T-helper 1 cell treated with Interleukin-12 subunit alpha and Interleukin-12 subunit beta and Interleukin-4 antibody, amounts not matched to agents 30 ng/mL and 1 ng/mL, for 36 hours (primary cell): ENCODE measurements at regions not wholly inside any gene's neighbourhood (a gene's known extent, or its start where the extent isn't known, plus 50 kb on each side); places are given as distances from the start of the nearest gene placed in this dataset.

Experiments used
- intact Hi-C: fragments of 100-400 bp; cut with micrococcal nuclease; formaldehyde crosslinking; loops from one replicate; pipeline ENCODE4 v1.15.1; 2024

GRCh38 chr1:239436286-239436685 is 49.9 kb downstream of the CHRM3 start:
- intact Hi-C loops = no loop called here

DNA sequence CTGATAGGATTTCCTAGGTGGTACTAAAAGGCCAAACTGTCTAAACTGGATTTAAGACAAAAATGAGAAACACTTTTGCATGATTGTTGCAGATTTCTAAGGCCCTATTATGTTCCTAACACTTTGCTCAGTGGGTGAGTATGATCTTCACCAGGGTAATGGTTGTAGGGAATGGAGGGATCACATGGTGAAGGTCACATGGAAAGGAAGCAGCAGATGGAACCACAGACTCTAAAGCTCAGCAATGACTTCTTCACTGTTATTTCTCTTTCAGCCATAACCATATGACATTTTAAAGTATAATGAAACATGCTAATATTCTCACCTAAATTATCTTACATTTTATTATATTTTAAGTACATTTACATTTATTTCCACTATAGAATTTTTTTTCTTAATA is 51.5 kb downstream of the CHRM3 start:
- intact Hi-C loops = no loop called here

DNA sequence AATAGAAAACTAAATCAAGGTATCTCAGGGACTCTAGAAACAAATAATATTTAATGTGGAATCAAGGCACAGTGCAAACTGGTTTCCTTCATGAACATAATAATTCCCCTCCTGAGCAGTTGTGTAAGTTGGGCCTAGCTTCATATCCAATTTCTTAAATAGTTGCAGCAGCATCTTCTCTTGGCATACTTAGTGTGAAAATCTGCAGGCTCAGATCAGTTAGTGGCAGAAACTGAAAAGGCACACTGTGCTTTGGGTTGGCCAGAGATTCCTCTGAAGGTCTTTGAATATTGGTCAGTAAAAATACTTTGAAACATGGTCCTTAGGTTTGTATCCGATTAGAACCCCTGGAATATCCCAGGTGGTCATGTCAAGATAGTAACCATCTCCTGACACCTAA is 52.5 kb downstream of the CHRM3 start:
- intact Hi-C loops = no loop called here

GRCh38 chr1:239443361-239443760 is 57.0 kb downstream of the CHRM3 start:
- intact Hi-C loops = no loop called here

DNA sequence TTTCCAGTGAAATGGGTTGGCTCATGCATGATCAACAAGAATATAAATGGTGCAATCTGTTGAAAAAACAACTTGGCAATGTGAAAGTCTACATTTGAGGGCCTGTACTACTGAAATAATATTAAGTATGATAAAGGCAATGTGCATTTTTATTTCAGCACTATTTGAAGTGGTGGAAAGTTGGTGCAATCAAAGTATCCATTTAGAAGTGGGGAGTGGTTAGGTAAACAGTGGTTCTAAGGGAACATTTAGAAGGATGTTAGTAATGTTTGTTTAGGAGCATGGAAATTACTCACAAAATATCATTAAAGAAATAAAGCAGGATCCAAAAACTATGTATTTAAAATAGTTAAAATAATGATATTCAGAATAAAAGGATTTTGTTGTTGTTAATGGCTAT is 60.2 kb downstream of the CHRM3 start:
- intact Hi-C loops = no loop called here

DNA sequence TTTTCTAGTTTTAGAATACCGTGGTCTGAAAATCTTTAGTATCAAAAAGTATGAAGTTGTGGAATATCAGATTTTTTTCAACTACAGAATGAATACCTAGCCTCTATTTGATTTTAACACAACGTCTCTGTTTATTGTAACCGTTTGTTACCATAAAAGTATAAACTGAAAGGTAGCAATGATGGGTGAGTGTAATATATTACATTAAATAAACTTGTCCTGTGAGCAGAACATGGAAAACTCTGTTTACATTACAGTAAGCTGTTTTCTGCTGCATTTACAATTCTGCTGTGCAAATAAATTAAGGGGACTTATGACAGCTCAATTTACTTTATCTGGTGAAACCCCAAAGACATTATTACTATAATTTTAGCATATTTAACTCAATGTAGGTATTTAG is 62.5 kb downstream of the CHRM3 start:
- intact Hi-C loops = no loop called here

- intact Hi-C loops = no loop called here
Measured at GRCh38 chr1:239455743-239456142, 69.4 kb downstream of the CHRM3 start.

DNA sequence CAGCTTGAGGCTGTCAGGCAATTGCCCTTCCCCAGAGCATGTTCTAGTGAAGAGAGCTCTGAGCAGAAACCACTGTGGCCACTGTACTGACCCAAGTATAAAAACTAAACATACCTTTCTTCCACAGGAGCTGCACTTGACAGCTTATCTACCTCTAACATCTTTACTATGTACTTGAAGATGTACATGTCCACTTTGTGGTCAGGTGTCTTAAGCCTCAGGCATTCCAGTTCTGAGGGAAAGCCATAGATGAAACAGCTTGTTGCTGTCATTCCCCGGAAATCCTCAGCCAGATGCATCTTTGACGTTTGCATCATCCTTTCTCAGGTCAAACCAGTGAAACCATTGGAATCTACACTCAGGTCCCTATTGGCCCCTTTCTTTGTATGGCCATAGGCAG is 70.4 kb downstream of the CHRM3 start:
- intact Hi-C loops = no loop called here

GRCh38 chr1:239457491-239458143 is 71.2 kb downstream of the CHRM3 start:
- intact Hi-C loops = no loop called here

GRCh38 chr1:239458144-239458500 is 71.8 kb downstream of the CHRM3 start:
- intact Hi-C loops = no loop called here

GRCh38 chr1:239467730-239468129 is 81.4 kb downstream of the CHRM3 start:
- intact Hi-C loops = no loop called here

DNA sequence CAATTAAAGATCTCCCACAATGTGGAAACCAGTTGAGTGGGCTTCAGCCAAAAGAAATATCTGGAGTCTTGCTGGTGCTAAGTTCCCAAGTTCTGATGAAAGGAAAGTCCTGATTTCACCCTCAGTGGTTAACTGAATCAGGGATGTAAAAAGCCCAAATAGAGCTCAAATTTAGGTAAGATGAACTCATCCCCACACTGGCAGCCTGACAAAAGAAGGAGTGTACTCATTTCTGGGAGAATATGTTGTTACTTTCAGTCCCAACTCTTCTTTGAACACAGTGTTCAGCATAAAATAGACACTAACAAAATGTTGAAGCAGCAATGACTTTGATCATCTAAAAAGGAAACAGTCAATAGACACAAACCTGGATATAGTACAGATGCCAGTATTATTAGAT is 91.7 kb downstream of the CHRM3 start:
- intact Hi-C loops = no loop called here

DNA sequence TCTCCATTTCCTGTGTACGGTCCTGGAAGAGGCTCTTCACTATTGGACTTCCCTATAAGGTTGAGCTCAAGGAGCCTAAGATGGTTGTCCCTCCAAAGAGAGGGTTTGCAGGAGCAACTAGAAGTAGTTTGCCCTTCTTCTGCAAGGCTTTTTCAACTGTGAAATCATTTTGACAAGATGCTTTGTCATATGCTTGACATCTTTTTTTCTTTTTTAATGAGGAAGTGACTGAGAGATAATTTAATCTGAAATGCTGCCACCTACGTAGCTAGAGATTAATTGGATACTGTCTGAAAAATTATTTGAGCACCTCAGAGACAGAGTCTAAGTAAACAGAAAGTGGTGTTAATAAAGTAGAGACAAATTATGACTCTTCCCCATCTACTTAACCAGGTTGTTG is 97.0 kb downstream of the CHRM3 start:
- intact Hi-C loops = no loop called here

GRCh38 chr1:239493811-239494414 is 107.5 kb downstream of the CHRM3 start:
- intact Hi-C loops = no loop called here

- intact Hi-C loops = no loop called here
Measured at GRCh38 chr1:239505094-239505493, 118.7 kb downstream of the CHRM3 start.

DNA sequence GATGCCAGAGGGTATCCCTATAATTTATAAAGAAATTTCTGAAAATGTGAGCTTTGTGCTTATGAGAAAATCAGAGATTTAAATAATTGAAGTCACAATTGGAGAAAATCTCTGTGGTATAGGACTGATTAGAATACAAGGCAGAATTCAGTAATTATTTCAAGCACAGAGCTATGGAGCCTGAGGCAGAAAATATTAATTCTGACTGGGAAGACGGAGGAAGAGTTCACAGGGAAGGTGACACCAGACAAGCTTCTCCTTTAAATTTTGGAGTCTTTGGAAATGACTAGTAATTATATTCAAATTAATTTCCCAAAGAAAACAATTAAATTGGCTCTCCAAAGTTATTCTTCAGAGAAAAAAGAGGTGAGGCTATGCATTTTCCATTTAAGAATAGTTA is 121.5 kb downstream of the CHRM3 start:
- intact Hi-C loops = no loop called here

DNA sequence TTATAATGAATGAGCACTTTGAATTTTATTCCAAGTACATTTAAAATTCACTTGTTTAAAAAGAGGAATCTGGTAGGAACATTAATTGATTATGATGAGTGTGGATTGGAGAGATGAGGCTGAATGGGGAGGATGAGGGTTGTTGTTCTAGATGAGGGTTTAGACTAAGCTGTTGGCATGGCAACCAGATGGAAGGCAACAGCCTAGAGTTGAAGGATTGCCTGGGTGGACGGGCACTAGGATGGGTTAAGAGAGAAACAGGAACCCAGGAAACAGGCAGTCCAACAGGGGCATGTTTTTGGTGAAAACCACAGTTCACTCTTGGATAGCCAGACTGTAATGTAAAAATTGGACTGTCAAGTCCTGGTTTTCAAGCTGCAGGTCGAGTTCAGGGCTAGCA is 125.5 kb downstream of the CHRM3 start:
- intact Hi-C loops = no loop called here

DNA sequence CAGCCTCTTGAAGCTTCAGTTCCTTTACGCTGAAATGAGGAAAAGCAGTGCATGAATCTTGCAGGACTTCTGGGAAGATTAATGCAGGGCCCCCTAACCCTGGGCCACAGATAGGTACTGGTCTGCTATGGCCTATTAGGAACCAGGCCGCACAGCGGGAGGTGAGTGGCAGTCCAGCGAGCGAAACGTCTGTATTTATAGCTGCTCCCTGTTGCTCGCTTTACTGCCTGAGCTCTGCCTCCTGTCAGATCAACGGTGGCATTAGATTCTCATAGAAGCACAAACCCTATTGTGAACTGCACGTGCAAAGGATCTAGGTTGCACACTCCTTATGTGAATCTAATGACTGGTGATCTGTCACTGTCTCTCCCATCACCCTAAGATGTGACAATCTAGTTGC is 130.2 kb downstream of the CHRM3 start:
- intact Hi-C loops = no loop called here

DNA sequence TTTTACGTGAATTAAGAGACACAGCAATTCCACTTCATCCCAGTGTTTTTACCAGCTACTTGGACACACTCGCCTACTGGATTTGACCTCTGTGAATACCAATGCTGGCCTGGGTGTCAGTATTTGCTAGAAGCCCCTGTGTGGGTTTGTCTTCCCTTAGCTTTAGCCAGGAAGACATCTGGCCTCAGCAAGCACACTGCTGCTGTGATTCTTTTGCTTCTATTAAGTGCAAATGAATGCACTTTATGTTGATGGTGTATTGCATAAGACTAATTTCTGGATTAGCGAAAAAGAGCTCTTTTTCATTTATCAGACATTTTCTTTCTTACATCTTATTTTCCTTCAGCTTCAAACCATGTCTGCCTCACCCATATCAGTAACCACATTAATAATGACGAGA is 140.0 kb downstream of the CHRM3 start:
- intact Hi-C loops = no loop called here

- intact Hi-C loops = no loop called here
Measured at GRCh38 chr1:239527051-239527693, 140.8 kb downstream of the CHRM3 start.

- intact Hi-C loops = no loop called here
Measured at GRCh38 chr1:239536165-239536849, 149.9 kb downstream of the CHRM3 start.

DNA sequence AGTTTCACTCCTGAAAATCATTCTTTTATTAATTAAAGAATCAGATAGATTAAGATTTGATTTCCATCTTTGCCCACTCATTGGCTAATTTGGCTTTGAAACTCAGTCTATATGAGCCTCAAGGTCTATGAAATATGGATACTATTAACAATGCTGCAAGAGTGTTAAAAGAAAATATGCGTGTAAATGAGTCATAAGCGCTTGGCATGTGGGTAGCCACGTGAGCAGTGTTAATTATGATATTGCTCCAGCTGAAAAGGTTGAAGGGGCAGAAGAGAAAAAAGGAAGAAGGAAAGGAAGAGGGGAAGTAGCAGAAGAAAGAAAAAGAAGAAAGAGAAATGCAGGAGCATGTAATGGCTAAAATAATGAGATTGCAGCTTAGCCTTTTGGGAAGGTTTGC is 151.4 kb downstream of the CHRM3 start:
- intact Hi-C loops = no loop called here
